Body of pancreas (tissue), 4 donors: ENCODE measurements at regions not wholly inside any gene's neighbourhood (a gene's known extent, or its start where the extent isn't known, plus 50 kb on each side); places are given as distances from the start of the nearest gene placed in this dataset.
"Not testable (repeated sequence)": the region's sequence is repeated elsewhere in the genome, so short reads cannot be mapped to it uniquely, and the experiment has no call there.

ENCODE experiments used
- CTCF ChIP-seq, 7 experiments: fragments of 450-650 bp in 4 of 7; fragments of 200-600 bp in 3 of 7; sonication (generic) in 3 of 7; IDR thresholded peaks; one replicate each; pipeline ENCODE4 v1.5.1; 2016 to 2019; ENCODE audit warnings: antibody characterized with exemption in 7 of 7
- POLR2A ChIP-seq, 3 donors: fragments of 450-650 bp; IDR thresholded peaks; one replicate each; pipeline ENCODE4 v1.6.1; 2016; ENCODE audit warnings: antibody characterized with exemption in 3 of 3, mild to moderate bottlenecking in 2 of 3

GRCh38 chrX:67475259-67475658 is 68.6 kb upstream of the AR start:
- TF ChIP-seq POLR2A, CTCF (IDR thresholded peaks at IDR 0.05): not testable (repeated sequence)
